H7 (cell line): ENCODE measurements at regions not wholly inside any gene's neighbourhood (a gene's known extent, or its start where the extent isn't known, plus 50 kb on each side); places are given as distances from the start of the nearest gene placed in this dataset.

Experiments
- DNase-seq: peaks from one replicate; pipeline ENCODE4 v3.0.0; 2012
- H3K27me3 ChIP-seq: 2 replicates; pipeline ENCODE4 v1.6.0; 2011; ENCODE audit warnings: mild to moderate bottlenecking, low read length; ENCODE audit not compliant: control insufficient read depth, insufficient read depth
- H3K36me3 ChIP-seq: replicated peaks from 2 replicates; pipeline ENCODE4 v1.5.1; 2011; ENCODE audit warnings: low read length; ENCODE audit not compliant: control insufficient read depth, insufficient read depth
- H3K4me3 ChIP-seq: 2 replicates; pipeline ENCODE4 v1.5.1; 2011; ENCODE audit warnings: low read depth, mild to moderate bottlenecking, control low read depth, low read length, moderate library complexity; ENCODE audit not compliant: insufficient read depth

DNA sequence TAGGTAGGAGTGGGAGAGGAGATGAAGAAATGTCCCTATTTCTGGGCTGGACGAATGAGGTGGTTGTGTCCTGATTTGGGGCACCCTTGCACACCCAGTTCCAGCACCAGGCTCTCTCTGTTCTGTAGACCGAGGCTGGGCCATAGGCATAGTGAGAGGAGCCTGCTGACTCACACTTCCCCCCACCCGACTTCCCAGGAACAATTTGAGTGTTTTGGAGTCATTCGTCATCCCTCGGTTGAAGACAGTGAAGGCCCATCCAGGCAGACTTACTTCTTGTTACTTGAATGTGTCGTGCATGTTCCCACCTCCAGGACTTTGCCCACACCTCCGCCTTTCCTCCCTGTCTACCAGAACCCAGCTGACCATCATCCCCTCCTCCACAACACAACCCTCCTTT, 179.1 kb downstream of the HAUS1 start:
- no peak for DNase-seq
- Histone ChIP-seq H3K36me3 (no peaks in the 10 kb centered on the region), H3K27me3 (no peaks in the 10 kb centered on the region), H3K4me3 (no peak overlapping the region)

DNA sequence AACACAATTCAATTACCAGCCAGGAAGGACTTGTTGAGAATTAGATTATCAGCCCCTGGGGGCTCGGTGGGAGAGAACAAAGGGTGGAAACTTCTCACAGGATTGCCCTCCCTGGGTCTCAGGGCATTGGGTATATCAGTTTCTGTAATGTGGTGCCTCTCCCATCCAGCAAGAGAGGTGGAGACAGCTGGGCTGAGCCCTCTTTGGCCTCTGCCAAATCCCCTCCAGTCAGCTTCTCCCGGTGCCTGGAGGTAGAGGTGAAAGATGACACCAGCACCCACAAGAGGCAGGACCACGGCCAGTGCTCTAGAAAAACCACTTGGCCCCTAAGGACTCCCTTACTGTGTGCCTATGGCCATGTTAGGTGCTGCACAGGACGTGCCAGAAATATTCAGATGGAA, 179.7 kb downstream of the HAUS1 start:
- H3K4me3 ChIP-seq: no peak overlapping the region

DNA sequence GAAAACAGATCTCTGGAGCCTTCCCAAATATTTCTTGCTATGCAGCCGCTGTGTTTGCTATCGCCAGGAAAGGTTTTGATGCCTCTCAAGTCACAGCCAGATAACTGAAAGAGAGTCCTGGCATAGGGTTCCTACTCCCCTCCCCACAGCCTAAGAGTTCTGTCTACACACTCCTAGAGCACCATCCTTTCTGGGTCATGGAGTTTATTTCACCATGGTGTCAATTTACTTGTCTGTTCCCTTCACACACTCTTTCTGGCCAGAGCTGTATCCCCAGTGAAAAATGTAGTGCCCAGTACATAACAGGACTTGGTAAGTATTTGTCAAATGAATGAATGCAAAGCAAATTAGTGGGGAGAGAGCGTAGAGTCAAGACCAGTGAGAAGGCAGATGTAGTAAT, 185.3 kb downstream of the HAUS1 start:
- no peak for DNase-seq
- H3K27me3 ChIP-seq: no peaks in the 10 kb centered on the region
- H3K4me3 ChIP-seq: no peak overlapping the region
- H3K36me3 ChIP-seq: no peaks in the 10 kb centered on the region

More for the DNA sequence above, 179.7 kb downstream of the HAUS1 start:
- peak; percentile 66 for DNase-seq
- no peaks in the 10 kb centered on the region for H3K27me3 ChIP-seq
- no peaks in the 10 kb centered on the region for H3K36me3 ChIP-seq

DNA sequence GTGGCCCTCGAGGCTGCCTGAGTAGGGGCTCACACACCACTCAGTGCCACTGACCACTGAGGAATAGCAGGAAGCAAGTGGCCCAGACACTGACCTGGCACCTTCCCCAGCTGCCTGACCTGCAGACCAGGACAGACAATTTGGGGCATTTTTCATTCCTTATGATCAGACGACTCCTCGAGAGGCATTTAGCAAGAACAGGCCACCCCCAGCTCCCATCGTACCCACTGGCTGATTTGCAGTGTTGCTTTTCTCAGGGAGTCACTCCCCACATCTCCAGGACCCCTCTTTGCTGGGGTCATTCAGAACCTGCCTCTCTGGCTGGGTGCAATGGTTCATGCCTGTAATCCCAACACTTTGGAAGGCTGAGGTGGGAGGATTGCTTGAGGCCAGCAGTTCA, 185.7 kb downstream of the HAUS1 start:
- no peak for DNase-seq

DNA sequence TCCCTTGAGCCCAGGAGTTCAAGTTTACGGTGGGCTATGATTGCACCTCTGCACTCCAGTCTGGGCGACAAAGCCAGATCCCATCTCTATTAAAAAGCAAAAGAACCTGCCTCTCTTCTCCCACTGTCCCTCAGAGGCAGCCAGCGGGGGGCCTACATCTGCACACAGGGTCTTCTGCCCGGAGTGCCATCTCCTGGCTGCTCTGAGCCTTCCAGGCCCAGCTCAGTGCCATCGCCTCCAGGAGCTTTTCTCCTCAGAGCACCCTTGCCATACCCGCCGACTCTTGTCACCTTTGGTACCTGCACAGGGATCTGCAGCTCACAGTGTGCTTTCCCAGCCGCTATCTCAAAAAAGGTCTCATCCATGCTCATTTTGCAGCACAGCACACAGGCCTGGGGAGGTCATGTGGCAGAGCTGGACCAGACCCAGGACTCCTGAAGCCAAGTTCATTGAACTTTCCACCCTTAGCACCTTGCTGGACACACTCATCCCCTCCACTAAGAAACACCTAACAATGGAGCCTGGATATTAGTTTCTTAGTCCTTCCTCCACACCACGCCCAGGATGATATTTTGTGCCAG, 186.3 kb downstream of the HAUS1 start:
- Histone ChIP-seq H3K36me3 (no peaks in the 10 kb centered on the region), H3K4me3 (no peak overlapping the region), H3K27me3 (no peaks in the 10 kb centered on the region)
- no peak for DNase-seq

More for the DNA sequence above, 185.7 kb downstream of the HAUS1 start:
- H3K4me3 ChIP-seq: no peak overlapping the region
- no peaks in the 10 kb centered on the region for H3K36me3 ChIP-seq
- H3K27me3 ChIP-seq: no peaks in the 10 kb centered on the region

DNA sequence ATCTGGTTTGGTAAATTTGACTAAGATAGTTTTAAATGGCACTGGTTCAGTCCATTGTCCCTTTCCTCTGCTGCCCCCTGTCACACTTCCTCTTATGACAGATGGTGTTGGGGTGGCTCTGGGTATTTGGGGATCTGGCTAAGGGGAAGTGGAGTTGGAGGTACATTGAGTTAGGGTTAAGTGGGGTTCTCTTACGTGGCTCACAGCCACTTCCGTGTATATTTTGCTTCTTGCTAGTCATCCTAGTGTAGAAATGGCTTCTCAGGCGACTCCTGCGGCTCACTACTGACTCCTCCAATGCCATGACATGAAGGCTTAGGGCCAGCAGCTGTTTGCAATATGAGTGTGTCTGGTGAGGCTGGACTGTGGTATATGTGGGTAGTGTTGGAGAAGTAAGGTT, 187.0 kb downstream of the HAUS1 start:
- no peaks in the 10 kb centered on the region for H3K36me3 ChIP-seq
- no peak overlapping the region for H3K4me3 ChIP-seq
- no peaks in the 10 kb centered on the region for H3K27me3 ChIP-seq
- no peak for DNase-seq

DNA sequence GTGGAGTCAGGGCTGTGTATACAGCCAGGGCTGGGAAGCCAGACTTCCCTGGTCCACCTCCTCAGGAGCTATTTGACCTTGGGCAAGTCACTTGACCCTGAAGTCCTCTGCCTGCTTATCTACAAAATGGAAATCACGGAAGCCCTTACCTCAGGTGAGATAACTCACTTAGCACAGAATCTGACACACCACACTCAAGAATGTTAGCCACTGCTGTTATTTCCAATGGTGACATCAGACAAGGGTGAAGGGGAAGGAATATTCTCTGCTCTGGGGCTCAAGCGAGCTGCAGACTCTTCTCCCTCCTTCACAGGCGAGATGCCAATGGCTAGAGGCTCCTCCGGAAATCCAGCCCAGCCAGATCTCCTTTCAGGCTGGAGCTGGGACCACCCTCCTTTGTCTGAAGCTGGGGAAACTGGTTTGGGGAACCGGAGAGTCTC, 189.6 kb downstream of the HAUS1 start:
- no peaks in the 10 kb centered on the region for H3K36me3 ChIP-seq
- no peaks in the 10 kb centered on the region for H3K27me3 ChIP-seq
- no peak overlapping the region for H3K4me3 ChIP-seq
- DNase-seq: peak; percentile 62

DNA sequence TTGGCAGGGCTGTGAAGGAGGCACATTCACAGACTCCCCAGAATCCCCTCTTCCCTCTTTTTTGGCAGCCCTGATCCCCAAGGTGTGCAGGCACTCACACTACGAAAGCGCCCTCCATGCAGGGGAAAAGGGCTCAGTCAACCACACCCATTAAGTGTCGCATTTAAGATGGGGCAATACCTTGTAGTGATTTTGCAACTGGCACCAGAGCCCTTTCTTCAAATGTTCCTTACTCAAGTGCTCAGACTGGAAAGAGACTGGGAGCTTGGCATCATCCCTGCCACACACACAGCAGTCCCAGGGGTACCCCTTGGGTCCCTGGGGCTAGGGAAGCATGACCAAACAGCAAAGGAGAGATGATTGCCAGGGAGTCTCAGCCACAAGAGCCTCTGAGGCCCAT, 190.1 kb downstream of the HAUS1 start:
- Histone ChIP-seq H3K4me3 (no peak overlapping the region), H3K27me3 (no peaks in the 10 kb centered on the region), H3K36me3 (no peaks in the 10 kb centered on the region)
- no peak for DNase-seq

DNA sequence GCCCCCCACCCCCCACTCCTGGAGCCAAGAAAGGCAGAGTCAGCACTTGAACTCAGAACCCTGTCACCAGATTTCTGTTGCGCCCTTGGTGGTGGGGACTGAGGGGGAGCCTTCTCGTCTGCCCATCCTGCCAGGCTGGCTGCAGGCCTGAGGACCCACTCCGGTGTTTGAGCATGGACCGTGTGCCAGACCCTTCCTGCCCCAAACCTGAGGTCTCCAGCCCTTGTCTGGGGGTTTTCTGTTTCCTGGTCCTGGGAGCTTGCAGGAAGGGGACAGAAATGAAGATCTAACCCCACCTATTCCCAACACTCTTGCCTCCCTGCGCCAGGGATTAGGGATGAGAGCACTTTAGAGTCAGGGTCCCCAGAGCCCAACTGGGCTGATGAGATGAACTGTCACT, 190.6 kb downstream of the HAUS1 start:
- no peak overlapping the region for H3K4me3 ChIP-seq
- DNase-seq: no peak
- no peaks in the 10 kb centered on the region for H3K36me3 ChIP-seq
- H3K27me3 ChIP-seq: no peaks in the 10 kb centered on the region

DNA sequence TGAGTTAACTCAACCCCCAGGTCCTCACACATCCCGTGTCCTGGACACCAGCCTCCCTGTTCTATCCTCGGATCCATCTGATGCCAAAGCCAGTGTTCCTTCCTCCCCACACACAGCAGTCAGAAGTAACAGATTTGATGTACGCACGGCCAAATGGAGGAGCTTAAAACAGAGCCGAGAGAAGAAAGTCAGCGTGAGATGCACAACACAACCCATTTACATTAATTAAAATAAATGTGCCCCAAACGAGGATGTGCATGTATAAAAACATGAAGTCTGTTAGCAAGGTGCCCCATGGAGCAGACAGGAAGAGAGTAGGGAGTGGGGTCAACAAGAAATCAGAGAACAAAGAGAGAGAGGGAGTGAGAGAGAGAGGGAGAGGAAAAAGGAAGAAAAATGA, 191.2 kb downstream of the HAUS1 start:
- H3K27me3 ChIP-seq: no peaks in the 10 kb centered on the region
- no peak overlapping the region for H3K4me3 ChIP-seq
- no peaks in the 10 kb centered on the region for H3K36me3 ChIP-seq
- no peak for DNase-seq

DNA sequence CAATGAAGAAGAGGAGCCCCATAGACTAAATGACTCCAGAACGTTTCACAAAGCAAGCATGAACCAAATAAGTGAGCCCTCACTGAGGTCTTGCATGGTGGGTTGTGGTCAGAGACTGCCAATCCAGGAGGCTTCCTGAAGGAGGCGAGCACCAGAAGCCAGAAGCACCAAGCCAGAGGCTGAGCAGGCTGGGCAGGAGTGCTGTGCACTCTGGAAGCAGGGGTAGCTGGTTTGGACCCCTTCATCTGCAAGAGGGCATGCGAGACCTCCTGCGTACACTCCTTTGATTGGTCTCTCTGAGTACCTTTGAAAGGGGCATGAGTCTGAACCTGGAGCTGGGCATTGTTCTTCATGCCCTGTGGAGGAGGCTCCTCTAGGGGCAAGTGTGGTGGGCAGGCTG, 192.5 kb downstream of the HAUS1 start:
- no peak for DNase-seq
- no peaks in the 10 kb centered on the region for H3K36me3 ChIP-seq
- H3K27me3 ChIP-seq: no peaks in the 10 kb centered on the region; the same call in 1 of the 2 replicates
- H3K4me3 ChIP-seq: no peak overlapping the region

DNA sequence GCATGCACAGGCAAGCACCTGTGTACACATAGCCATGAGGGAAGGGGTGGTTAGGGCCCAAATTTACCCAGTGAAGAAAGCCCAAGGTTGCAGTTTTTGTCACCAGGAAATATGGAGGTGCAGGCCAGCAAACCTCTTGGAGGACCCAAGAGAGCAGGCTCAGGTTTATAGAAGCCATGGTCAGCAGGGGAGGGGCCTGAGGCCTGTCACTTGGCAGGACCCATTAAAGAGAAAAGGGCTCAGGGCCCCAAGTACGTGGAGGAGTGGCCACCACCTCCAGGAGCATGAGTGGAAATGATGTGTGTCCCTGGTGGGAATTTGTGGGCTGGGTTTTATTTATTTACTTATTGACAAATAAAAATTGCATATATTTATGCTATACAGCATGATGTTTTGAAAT, 192.9 kb downstream of the HAUS1 start:
- no peaks in the 10 kb centered on the region for H3K36me3 ChIP-seq
- H3K27me3 ChIP-seq: no peaks in the 10 kb centered on the region; the same call in 1 of the 2 replicates
- H3K4me3 ChIP-seq: no peak overlapping the region
- DNase-seq: no peak

DNA sequence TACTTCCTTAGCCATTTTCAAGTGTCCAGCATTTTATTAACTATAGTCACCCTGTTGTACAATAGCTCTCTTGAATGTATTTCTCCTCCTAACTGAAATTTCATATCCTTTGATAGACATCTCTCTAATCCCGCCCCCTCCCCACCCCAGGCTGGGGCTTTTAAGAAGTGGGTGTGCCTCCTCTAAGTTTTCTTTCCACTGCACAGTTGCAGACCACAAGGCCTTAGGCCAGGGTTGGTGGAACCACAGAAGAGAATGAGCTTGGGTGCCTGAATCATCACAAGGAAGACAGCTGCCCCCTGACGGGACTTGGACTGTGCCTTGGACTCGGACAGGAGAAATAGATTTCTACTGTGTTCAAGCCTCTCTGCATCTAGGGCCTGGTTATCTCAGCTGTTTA, 193.4 kb downstream of the HAUS1 start:
- Histone ChIP-seq H3K27me3 (no peaks in the 10 kb centered on the region; the same call in 1 of the 2 replicates), H3K36me3 (no peaks in the 10 kb centered on the region), H3K4me3 (no peak overlapping the region)
- no peak for DNase-seq

DNA sequence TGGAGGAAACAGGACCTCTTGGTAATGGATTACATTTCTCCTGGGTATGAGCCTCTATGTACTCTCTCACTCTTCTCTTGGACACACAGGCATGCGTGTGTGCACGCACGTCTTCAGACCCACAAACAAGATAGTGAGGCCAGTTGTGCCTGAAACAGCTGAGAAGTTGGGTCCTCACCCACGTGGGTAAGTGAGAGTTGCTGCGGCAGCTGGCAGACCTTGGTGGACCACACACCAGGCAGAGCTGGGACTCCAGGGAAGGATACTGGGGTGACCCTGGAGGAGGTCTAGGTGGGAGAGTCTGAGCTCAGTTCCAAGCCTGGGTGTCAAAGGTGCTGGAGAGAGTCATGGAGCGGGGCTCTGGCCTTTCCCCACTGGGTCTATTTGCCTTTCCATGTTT, 194.3 kb downstream of the HAUS1 start:
- no peak for DNase-seq
- Histone ChIP-seq H3K4me3 (no peak overlapping the region), H3K36me3 (no peaks in the 10 kb centered on the region), H3K27me3 (no peaks in the 10 kb centered on the region; the same call in 1 of the 2 replicates)

DNA sequence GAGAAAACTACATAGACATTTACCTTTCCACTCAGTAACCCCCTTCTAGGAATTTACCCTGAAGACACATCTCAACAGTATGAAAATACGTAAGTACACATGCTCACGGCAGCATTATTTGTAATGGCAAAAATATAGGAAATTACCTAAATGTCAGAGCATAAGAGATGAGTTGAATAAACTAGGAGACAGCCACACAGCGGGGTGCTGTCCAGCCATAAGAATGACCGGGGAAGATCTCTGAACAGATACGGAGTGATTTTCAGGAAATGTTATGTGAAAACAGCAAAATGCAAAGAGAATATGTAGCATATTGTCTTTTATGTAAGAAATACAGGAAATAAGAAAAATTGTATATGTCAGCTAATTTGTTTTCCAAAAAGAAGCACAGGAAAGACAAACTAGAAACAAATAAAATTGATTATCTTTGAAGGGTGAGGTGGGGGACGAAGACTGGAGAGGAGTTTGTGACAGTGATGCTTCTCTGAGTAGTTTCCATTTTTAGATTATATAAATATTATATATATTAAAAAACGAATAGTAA, 195.4 kb downstream of the HAUS1 start:
- no peak overlapping the region for H3K4me3 ChIP-seq
- no peaks in the 10 kb centered on the region; the same call in 1 of the 2 replicates for H3K27me3 ChIP-seq
- no peak for DNase-seq
- no peaks in the 10 kb centered on the region for H3K36me3 ChIP-seq

DNA sequence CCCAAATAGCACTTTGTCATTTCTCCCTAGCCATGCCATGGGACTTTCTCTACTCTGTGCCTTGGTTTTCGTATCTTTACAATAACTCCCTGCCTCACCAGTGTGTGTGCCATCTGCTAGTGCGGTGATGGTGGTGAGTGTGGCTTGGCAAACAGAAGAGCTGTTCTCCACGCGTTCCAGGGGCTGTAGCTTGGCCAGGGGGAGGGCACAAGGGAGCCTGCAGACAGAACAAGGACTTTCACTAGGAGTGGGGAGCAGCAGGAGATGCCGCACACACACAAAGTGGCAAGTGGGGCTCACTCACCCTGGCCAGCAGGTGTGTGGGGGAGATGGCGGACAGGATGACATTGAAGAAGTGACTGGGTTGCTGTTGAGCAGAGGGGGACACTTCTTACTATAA, 196.9 kb downstream of the HAUS1 start:
- H3K36me3 ChIP-seq: no peaks in the 10 kb centered on the region
- no peak for DNase-seq

More for the DNA sequence above, 196.9 kb downstream of the HAUS1 start:
- Histone ChIP-seq H3K27me3 (no peaks in the 10 kb centered on the region; the same call in 1 of the 2 replicates), H3K4me3 (no peak overlapping the region)
